Breast epithelium (tissue), 3 donors: ENCODE measurements at regions not wholly inside any gene's neighbourhood (a gene's known extent, or its start where the extent isn't known, plus 50 kb on each side); places are given as distances from the start of the nearest gene placed in this dataset.

Source experiments
- CTCF ChIP-seq, 3 donors: fragments of 450-650 bp; IDR thresholded peaks; one replicate each; pipeline ENCODE4 v1.5.1; 2016 to 2017; ENCODE audit warnings: antibody characterized with exemption in 3 of 3, mild to moderate bottlenecking in 3 of 3, moderate library complexity in 3 of 3
- POLR2A ChIP-seq: fragments of 450-650 bp; IDR thresholded peaks from one replicate; pipeline ENCODE4 v1.6.1; 2016; ENCODE audit warnings: antibody characterized with exemption, mild to moderate bottlenecking, moderate library complexity
- POLR2AphosphoS5 ChIP-seq, 3 donors: sonication (generic); formaldehyde crosslinking; IDR thresholded peaks; one replicate each; pipeline ENCODE4 v1.6.1; 2017; ENCODE audit warnings: antibody characterized with exemption in 3 of 3

- TF ChIP-seq CTCF (IDR thresholded peaks at IDR 0.05) (no peak), POLR2A (no peak), POLR2AphosphoS5 (IDR thresholded peaks at IDR 0.05) (no peak)
Measured at GRCh38 chr9:19598722-19599121, 189.9 kb downstream of the ACER2 start.
